IMR-90 (cell line): ENCODE measurements at regions not wholly inside any gene's neighbourhood (a gene's known extent, or its start where the extent isn't known, plus 50 kb on each side); places are given as distances from the start of the nearest gene placed in this dataset.

ENCODE experiments used
- ATAC-seq: fragments of 200-7000 bp; cut with Tn5 transposase; 2 replicates; pipeline ENCODE4 v1.9.1; 2020; ENCODE audit warnings: low read depth, mild to moderate bottlenecking, moderate library complexity
- BruUV-seq: library from RNA; stranded (reverse); fragments of 400-500 nt; replicated peaks from 2 replicates; lab custom pipeline; 2021; lab: Mats Ljungman, UMichigan
- CTCF ChIA-PET: fragments of 300-600 bp; formaldehyde crosslinking; extraction: SDS; loops from one replicate; lab custom pipeline; 2021; ENCODE audit warnings: antibody characterized with exemption; lab: Yijun Ruan, JAX
- POLR2A ChIA-PET: fragments of 300-600 bp; sonication (Branson Sonifier 250); formaldehyde crosslinking; loops from one replicate; lab custom pipeline; 2022; ENCODE audit warnings: antibody characterized with exemption; ENCODE audit not compliant: unreplicated experiment; lab: Charles Lee
- DNase-seq: peaks from one replicate; pipeline ENCODE4 v3.0.0; 2013
- H2AFZ ChIP-seq: replicated peaks from 2 replicates; pipeline ENCODE3; 2013; ENCODE audit warnings: low read length, mild to moderate bottlenecking; ENCODE audit not compliant: poor library complexity
- H2AK5ac ChIP-seq: 2 replicates; pipeline ENCODE4 v1.6.1; 2013; ENCODE audit warnings: low read depth, low read length, inconsistent platforms
- H2AK9ac ChIP-seq: replicated peaks from 2 replicates; pipeline ENCODE3; 2013; ENCODE audit warnings: mild to moderate bottlenecking, low read depth, low read length, moderate library complexity; ENCODE audit not compliant: poor library complexity
- H2BK120ac ChIP-seq: 2 replicates; pipeline ENCODE4 v1.6.1; 2013; ENCODE audit warnings: low read depth, low read length, inconsistent platforms
- H2BK15ac ChIP-seq: 3 replicates; pipeline ENCODE4 v1.6.1; 2013; ENCODE audit warnings: low read depth, low read length, inconsistent platforms
- H2BK20ac ChIP-seq: 2 replicates; pipeline ENCODE4 v1.6.1; 2013; ENCODE audit warnings: low read depth, mild to moderate bottlenecking, inconsistent platforms, low read length, moderate library complexity
- H2BK5ac ChIP-seq: 2 replicates; pipeline ENCODE4 v1.6.1; 2013; ENCODE audit warnings: mild to moderate bottlenecking, low read depth, low read length, inconsistent platforms; ENCODE audit not compliant: poor library complexity, severe bottlenecking
- H3K14ac ChIP-seq: replicated peaks from 2 replicates; pipeline ENCODE4 v1.6.1; 2013; ENCODE audit warnings: low read depth, low read length, inconsistent platforms
- H3K18ac ChIP-seq: 2 replicates; pipeline ENCODE4 v1.6.1; 2013; ENCODE audit warnings: low read depth, low read length, control low read depth
- H3K23ac ChIP-seq: 2 replicates; pipeline ENCODE4 v1.6.1; 2013; ENCODE audit warnings: low read depth, low read length, inconsistent platforms
- H3K27ac ChIP-seq: 2 replicates; pipeline ENCODE4 v1.5.1; 2013; ENCODE audit warnings: mild to moderate bottlenecking, control low read depth, low read length; ENCODE audit not compliant: insufficient read depth
- H3K27me3 ChIP-seq: 2 replicates; pipeline ENCODE4 v1.6.1; 2013; ENCODE audit warnings: low read length; ENCODE audit not compliant: control insufficient read depth, insufficient read depth
- H3K36me3 ChIP-seq: 2 replicates; pipeline ENCODE4 v1.6.1; 2013; ENCODE audit warnings: low read length, mixed read lengths; ENCODE audit not compliant: control insufficient read depth, insufficient read depth
- H3K4ac ChIP-seq: 2 replicates; pipeline ENCODE4 v1.6.1; 2013; ENCODE audit warnings: low read depth, low read length, inconsistent platforms
- H3K4me1 ChIP-seq: 2 replicates; pipeline ENCODE4 v1.6.1; 2013; ENCODE audit warnings: low read length, mixed read lengths; ENCODE audit not compliant: control insufficient read depth, insufficient read depth
- H3K4me2 ChIP-seq: 2 replicates; pipeline ENCODE4 v1.6.1; 2013; ENCODE audit warnings: low read depth, mild to moderate bottlenecking, control low read depth, low read length, moderate library complexity
- H3K4me3 ChIP-seq: 2 replicates; pipeline ENCODE4 v1.5.1; 2013; ENCODE audit warnings: low read depth, mild to moderate bottlenecking, control low read depth, low read length, moderate library complexity; ENCODE audit not compliant: insufficient read depth
- H3K56ac ChIP-seq: 2 replicates; pipeline ENCODE4 v1.6.1; 2013; ENCODE audit warnings: low read length, inconsistent platforms; ENCODE audit not compliant: insufficient read depth; ENCODE audit errors: extremely low read depth
- H3K79me1 ChIP-seq, 2 experiments: 2 replicates each; pipeline ENCODE4 v1.6.1; 2013; ENCODE audit warnings: low read length in 2 of 2, inconsistent platforms in 1 of 2, low read depth in 1 of 2
- H3K9ac ChIP-seq: 2 replicates; pipeline ENCODE4 v1.6.1; 2013; ENCODE audit warnings: low read depth, low read length, control low read depth
- H3K9me1 ChIP-seq: 2 replicates; pipeline ENCODE4 v1.6.1; 2013; ENCODE audit warnings: low read length, inconsistent platforms; ENCODE audit not compliant: insufficient read depth
- H3K9me3 ChIP-seq: 2 replicates; pipeline ENCODE4 v1.6.1; 2013; ENCODE audit warnings: low read length; ENCODE audit not compliant: control insufficient read depth, insufficient read depth
- H4K20me1 ChIP-seq: 2 replicates; pipeline ENCODE4 v1.6.1; 2013; ENCODE audit warnings: low read length, inconsistent platforms; ENCODE audit not compliant: insufficient read depth
- H4K5ac ChIP-seq: 2 replicates; pipeline ENCODE4 v1.6.1; 2013; ENCODE audit warnings: mild to moderate bottlenecking, low read depth, low read length, control low read depth
- H4K8ac ChIP-seq, 2 experiments: 2 replicates each; pipeline ENCODE4 v1.6.1; 2013; ENCODE audit warnings: low read depth in 2 of 2, low read length in 2 of 2, control low read depth in 1 of 2, inconsistent platforms in 1 of 2
- H4K91ac ChIP-seq: 2 replicates; pipeline ENCODE4 v1.6.1; 2013; ENCODE audit warnings: low read depth, low read length, inconsistent platforms; ENCODE audit not compliant: insufficient read depth
- ELK1 ChIP-seq: fragments of 150-350 bp; IDR thresholded peaks from 2 replicates; pipeline ENCODE4 v1.6.1; 2016; ENCODE audit warnings: low read depth, mild to moderate bottlenecking, low read length, moderate library complexity, borderline replicate concordance
- WGBS, 2 experiments: methylation state at CpG; one replicate each; pipeline versions ENCODE4 v1.1.5 to v1.1.7; 2013; ENCODE audit warnings: missing lambda C conversion rate in 2 of 2; ENCODE audit not compliant: insufficient read length in 1 of 2; ENCODE audit errors: extremely low coverage in 2 of 2; 5-methylcytosine and 5-hydroxymethylcytosine counted together
- dilution Hi-C: fragments of 300-500 bp; cut with HindIII; formaldehyde crosslinking; loops from one replicate; pipeline ENCODE4 v1.14.3; 2018; ENCODE audit warnings: low sequenced_read_pairs; ENCODE audit not compliant: unreplicated experiment
- in situ Hi-C: fragments of 300-500 bp; cut with MboI; formaldehyde crosslinking; loops from 3 replicates; pipeline ENCODE4 v1.14.3; 2019; ENCODE audit warnings: low sequenced_read_pairs, inconsistent platforms, mixed read lengths
- intact Hi-C: fragments of 100-400 bp; cut with micrococcal nuclease; formaldehyde crosslinking; loops from 2 replicates; pipeline ENCODE4 v1.10.0; 2022

GRCh38 chr20:5484346-5484745, 126.5 kb downstream of the GPCPD1 start:
- Histone ChIP-seq H2AK9ac (no peak overlapping the region), H3K9me1 (no peaks in the 10 kb centered on the region), H3K4me2 (no peak overlapping the region), H2AFZ (no peak overlapping the region), H2BK120ac (no peak overlapping the region), H3K36me3 (no peaks in the 10 kb centered on the region), H3K23ac (no peak overlapping the region), H2BK5ac (no peak overlapping the region), H3K9me3 (no peaks in the 10 kb centered on the region), H3K27me3 (peaks cover 14% of the 10 kb centered on the region), H4K91ac (no peak overlapping the region), H3K79me1 (no peaks in the 10 kb centered on the region), H3K4ac (no peak overlapping the region), H3K56ac (no peak overlapping the region), H2AK5ac (no peak overlapping the region), H2BK20ac (no peak overlapping the region), H4K8ac (no peak overlapping the region), H4K5ac (no peak overlapping the region), H2BK15ac (no peak overlapping the region), H3K27ac (no peak overlapping the region), H3K18ac (no peak overlapping the region), H3K4me1 (no peaks in the 10 kb centered on the region), H4K20me1 (no peaks in the 10 kb centered on the region), H3K9ac (no peak overlapping the region), H3K14ac (no peak overlapping the region), H3K4me3 (no peak overlapping the region)
- dilution Hi-C loops (no loop called here), in situ Hi-C loops (no loop called here), intact Hi-C loops (no loop called here)
- DNase-seq (no peak), ATAC-seq (no peak)
- POLR2A ChIA-PET = no interaction called here
- no TSS peak for BruUV-seq
- CTCF ChIA-PET = no interaction called here
- no peak for TF ChIP-seq ELK1
- 6% methylated on average over 3 of the region's 6 CpGs; no CpG with 5 or more reads in 1 of the 2 experiments for WGBS, 2 experiments
